ENCODE measurements at regions not wholly inside any gene's neighbourhood (a gene's known extent, or its start where the extent isn't known, plus 50 kb on each side); places are given as distances from the start of the nearest gene placed in this dataset.
"Not testable (repeated sequence)": the region's sequence is repeated elsewhere in the genome, so short reads cannot be mapped to it uniquely, and the experiment has no call there.

DNA sequence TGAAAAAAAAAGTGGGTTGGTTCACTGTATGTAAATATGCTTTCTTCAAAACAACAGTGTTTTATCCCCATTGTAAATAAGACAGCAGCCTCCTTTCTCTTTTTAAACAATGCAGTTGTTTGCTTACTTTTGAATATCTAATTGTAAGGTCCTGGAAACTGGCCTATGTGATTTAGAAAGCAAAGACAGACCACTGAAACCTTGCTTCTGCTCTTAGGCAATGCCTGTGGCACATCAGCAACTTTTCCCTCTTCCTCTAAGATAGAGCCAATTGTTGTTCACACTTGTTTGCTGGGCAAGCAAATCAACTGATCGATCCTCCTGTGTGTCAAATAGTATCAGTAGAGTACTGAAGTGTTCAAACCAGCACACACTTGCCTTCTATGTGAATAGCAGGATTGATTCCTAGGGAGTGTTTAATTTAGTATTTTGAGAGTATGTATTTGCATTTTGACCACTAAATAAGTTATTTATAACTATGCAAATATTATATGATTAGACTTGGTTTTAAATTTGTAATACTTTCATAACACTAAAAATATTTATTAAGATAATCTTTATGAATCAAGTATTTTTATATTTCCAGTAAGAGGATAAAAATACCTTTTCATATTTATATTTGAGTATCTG, 55.4 kb upstream of the GRPR start:
- no peaks in the 10 kb centered on the region for H3K27me3 ChIP-seq (ENCODE audit: insufficient read depth, low read length, poor library complexity)
- no CpG with 5 or more reads among the region's 1 CpG for WGBS (ENCODE audit: extremely low coverage, insufficient coverage, low lambda C conversion rate)
- H3K18ac ChIP-seq (ENCODE audit: low read length): no peak overlapping the region
- H3K56ac ChIP-seq (ENCODE audit: low read length): no peak overlapping the region
- no peak for DNase-seq
- no peak overlapping the region for H2BK120ac ChIP-seq (ENCODE audit: low read depth, low read length)
- no peak overlapping the region for H4K8ac ChIP-seq (ENCODE audit: low read depth, low read length)
- no peaks in the 10 kb centered on the region for H3K4me1 ChIP-seq (ENCODE audit: control insufficient read depth, low read depth, low read length)
- no peak overlapping the region for H2BK15ac ChIP-seq (replicated peaks; ENCODE audit: low read depth)
- no peaks in the 10 kb centered on the region for H3K79me2 ChIP-seq (ENCODE audit: control insufficient read depth, insufficient read depth, low read length)
- H2AK5ac ChIP-seq (ENCODE audit: low read length): no peak overlapping the region
- H3K27ac ChIP-seq (ENCODE audit: low read depth, low read length): no peak overlapping the region
- no peaks in the 10 kb centered on the region for H3K36me3 ChIP-seq (ENCODE audit: control insufficient read depth, insufficient read depth, low read length)
- no peak overlapping the region for H3K4me3 ChIP-seq (ENCODE audit: low read length)
- no peak overlapping the region for H3K4me2 ChIP-seq (ENCODE audit: low read length)
- H3K4ac ChIP-seq (ENCODE audit: low read depth, low read length): no peak overlapping the region
- H3K9ac ChIP-seq (ENCODE audit: low read length): no peak overlapping the region
- no peaks in the 10 kb centered on the region for H3K79me1 ChIP-seq (ENCODE audit: low read length)
- H3K23ac ChIP-seq (ENCODE audit: low read length): no peak overlapping the region
- H2BK5ac ChIP-seq (ENCODE audit: low read length): no peak overlapping the region
- H4K5ac ChIP-seq (ENCODE audit: low read length): no peak overlapping the region

DNA sequence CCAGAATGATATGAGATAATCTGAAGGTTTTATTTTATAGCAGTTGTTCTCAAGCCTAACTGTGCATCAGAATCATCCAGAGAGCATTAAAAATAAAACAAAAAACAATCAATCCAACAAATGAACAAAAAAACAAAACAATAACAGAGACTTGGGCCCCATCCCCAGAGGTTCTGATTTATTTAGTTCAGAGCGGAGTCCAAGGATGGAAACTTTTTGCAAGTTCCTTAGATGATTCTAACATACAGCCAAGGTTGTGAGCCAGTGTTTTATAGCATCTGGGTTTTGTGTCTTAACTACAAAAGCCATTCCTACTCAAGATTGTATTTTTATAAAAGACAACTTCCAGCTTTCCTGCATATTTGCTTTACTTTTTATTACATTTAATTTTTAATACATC, 59.4 kb upstream of the GRPR start:
- no peaks in the 10 kb centered on the region for H3K36me3 ChIP-seq (ENCODE audit: control insufficient read depth, insufficient read depth, low read length)
- H2BK15ac ChIP-seq (replicated peaks; ENCODE audit: low read depth): no peak overlapping the region
- DNase-seq: no peak
- no peaks in the 10 kb centered on the region for H3K4me1 ChIP-seq (ENCODE audit: control insufficient read depth, low read depth, low read length)
- H3K9ac ChIP-seq (ENCODE audit: low read length): no peak overlapping the region
- H3K23ac ChIP-seq (ENCODE audit: low read length): no peak overlapping the region
- no peak overlapping the region for H4K8ac ChIP-seq (ENCODE audit: low read depth, low read length)
- no peak overlapping the region for H3K4me3 ChIP-seq (ENCODE audit: low read length)
- H3K79me1 ChIP-seq (ENCODE audit: low read length): no peaks in the 10 kb centered on the region
- no peaks in the 10 kb centered on the region for H3K79me2 ChIP-seq (ENCODE audit: control insufficient read depth, insufficient read depth, low read length)
- H3K18ac ChIP-seq (ENCODE audit: low read length): no peak overlapping the region
- H3K27ac ChIP-seq (ENCODE audit: low read depth, low read length): no peak overlapping the region
- no peak overlapping the region for H3K4me2 ChIP-seq (ENCODE audit: low read length)
- WGBS (ENCODE audit: extremely low coverage, insufficient coverage, low lambda C conversion rate): no CpG with 5 or more reads among the region's 1 CpG
- no peak overlapping the region for H2AK5ac ChIP-seq (ENCODE audit: low read length)
- no peak overlapping the region for H2BK5ac ChIP-seq (ENCODE audit: low read length)
- no peak overlapping the region for H3K4ac ChIP-seq (ENCODE audit: low read depth, low read length)
- no peak overlapping the region for H4K5ac ChIP-seq (ENCODE audit: low read length)
- H3K27me3 ChIP-seq (ENCODE audit: insufficient read depth, low read length, poor library complexity): no peaks in the 10 kb centered on the region
- no peak overlapping the region for H3K56ac ChIP-seq (ENCODE audit: low read length)
- H2BK120ac ChIP-seq (ENCODE audit: low read depth, low read length): no peak overlapping the region

DNA sequence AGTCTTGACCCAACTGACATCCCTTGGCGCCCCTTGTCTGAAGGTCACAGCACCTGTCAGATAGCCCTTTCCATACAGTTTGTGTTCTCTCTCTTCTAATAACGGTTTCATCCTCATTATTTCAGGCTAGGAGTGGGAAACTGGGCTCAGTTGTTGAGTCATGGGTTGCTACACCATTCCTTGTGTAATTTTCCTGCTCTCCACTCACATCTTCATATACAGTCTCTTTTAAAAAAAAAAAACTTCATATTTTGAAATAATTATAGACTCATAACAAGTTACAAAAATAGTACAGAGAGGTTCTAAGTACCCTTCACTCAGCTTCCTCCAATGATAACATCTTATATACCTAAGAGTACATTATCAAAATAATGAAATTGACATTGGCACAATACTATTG, 60.2 kb upstream of the GRPR start:
- Histone ChIP-seq H3K4me3 (ENCODE audit: low read length) (no peak overlapping the region), H4K8ac (ENCODE audit: low read depth, low read length) (no peak overlapping the region), H3K27ac (ENCODE audit: low read depth, low read length) (no peak overlapping the region), H2AK5ac (ENCODE audit: low read length) (no peak overlapping the region), H3K27me3 (ENCODE audit: insufficient read depth, low read length, poor library complexity) (no peaks in the 10 kb centered on the region), H3K18ac (ENCODE audit: low read length) (no peak overlapping the region), H3K4ac (ENCODE audit: low read depth, low read length) (no peak overlapping the region), H3K23ac (ENCODE audit: low read length) (no peak overlapping the region), H3K9ac (ENCODE audit: low read length) (no peak overlapping the region), H3K36me3 (ENCODE audit: control insufficient read depth, insufficient read depth, low read length) (no peaks in the 10 kb centered on the region), H4K5ac (ENCODE audit: low read length) (no peak overlapping the region), H2BK15ac (replicated peaks; ENCODE audit: low read depth) (no peak overlapping the region), H2BK120ac (ENCODE audit: low read depth, low read length) (no peak overlapping the region), H3K4me2 (ENCODE audit: low read length) (no peak overlapping the region), H2BK5ac (ENCODE audit: low read length) (no peak overlapping the region), H3K79me1 (ENCODE audit: low read length) (no peaks in the 10 kb centered on the region), H3K56ac (ENCODE audit: low read length) (no peak overlapping the region), H3K4me1 (ENCODE audit: control insufficient read depth, low read depth, low read length) (no peaks in the 10 kb centered on the region), H3K79me2 (ENCODE audit: control insufficient read depth, insufficient read depth, low read length) (no peaks in the 10 kb centered on the region)
- DNase-seq: no peak
- no CpG with 5 or more reads among the region's 2 CpGs for WGBS (ENCODE audit: extremely low coverage, insufficient coverage, low lambda C conversion rate)

DNA sequence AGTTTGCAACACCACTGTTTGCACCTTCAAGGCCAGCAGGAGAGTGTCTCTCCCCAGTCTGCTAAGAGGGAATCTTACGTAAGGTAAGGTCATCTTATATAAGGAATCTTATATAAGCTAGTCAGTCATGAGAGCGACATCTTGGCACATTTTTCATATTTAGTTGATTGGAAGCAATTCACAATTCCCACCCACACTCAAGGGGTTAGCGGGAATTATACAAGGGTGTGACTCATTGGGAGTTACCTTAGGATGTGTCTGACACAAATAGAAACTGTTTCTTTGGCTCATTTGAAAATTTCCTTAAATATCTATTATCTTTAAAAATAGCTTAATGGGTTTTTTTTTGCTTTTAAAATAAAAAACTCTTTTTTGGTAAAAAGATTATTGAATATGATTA, 62.1 kb upstream of the GRPR start:
- no peak overlapping the region for H3K18ac ChIP-seq (ENCODE audit: low read length)
- H4K5ac ChIP-seq (ENCODE audit: low read length): no peak overlapping the region
- H2BK120ac ChIP-seq (ENCODE audit: low read depth, low read length): no peak overlapping the region
- no peak overlapping the region for H2BK15ac ChIP-seq (replicated peaks; ENCODE audit: low read depth)
- H3K4me2 ChIP-seq (ENCODE audit: low read length): no peak overlapping the region
- WGBS (ENCODE audit: extremely low coverage, insufficient coverage, low lambda C conversion rate): no CpG with 5 or more reads among the region's 3 CpGs
- H2BK5ac ChIP-seq (ENCODE audit: low read length): no peak overlapping the region
- no peaks in the 10 kb centered on the region for H3K27me3 ChIP-seq (ENCODE audit: insufficient read depth, low read length, poor library complexity)
- no peak overlapping the region for H3K9ac ChIP-seq (ENCODE audit: low read length)
- H3K4me3 ChIP-seq (ENCODE audit: low read length): no peak overlapping the region
- no peak overlapping the region for H4K8ac ChIP-seq (ENCODE audit: low read depth, low read length)
- H3K23ac ChIP-seq (ENCODE audit: low read length): no peak overlapping the region
- H3K36me3 ChIP-seq (ENCODE audit: control insufficient read depth, insufficient read depth, low read length): no peaks in the 10 kb centered on the region
- H3K4ac ChIP-seq (ENCODE audit: low read depth, low read length): no peak overlapping the region
- H3K4me1 ChIP-seq (ENCODE audit: control insufficient read depth, low read depth, low read length): no peaks in the 10 kb centered on the region
- no peak overlapping the region for H3K27ac ChIP-seq (ENCODE audit: low read depth, low read length)
- no peaks in the 10 kb centered on the region for H3K79me1 ChIP-seq (ENCODE audit: low read length)
- H3K79me2 ChIP-seq (ENCODE audit: control insufficient read depth, insufficient read depth, low read length): no peaks in the 10 kb centered on the region
- H2AK5ac ChIP-seq (ENCODE audit: low read length): no peak overlapping the region
- DNase-seq: no peak
- H3K56ac ChIP-seq (ENCODE audit: low read length): no peak overlapping the region

DNA sequence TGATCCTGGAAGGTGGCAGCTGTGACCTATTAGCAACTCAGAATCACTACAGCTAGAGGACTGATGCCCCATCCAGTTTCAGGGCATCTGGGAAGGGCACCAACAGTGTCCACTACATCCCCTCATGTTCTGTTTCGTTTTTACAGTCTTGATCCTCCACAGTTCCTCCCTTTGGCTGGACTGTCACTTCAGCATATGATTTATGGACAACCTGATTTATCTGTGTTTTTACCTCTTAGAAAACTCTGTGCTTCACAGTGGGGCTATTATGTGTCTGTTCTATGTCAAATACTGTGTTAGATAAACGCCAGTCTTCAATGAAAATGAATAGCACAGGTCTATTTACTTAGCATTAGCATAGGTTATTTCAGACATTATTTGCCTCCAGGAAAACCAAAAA, 63.1 kb upstream of the GRPR start:
- H3K4me1 ChIP-seq (ENCODE audit: control insufficient read depth, low read depth, low read length): no peaks in the 10 kb centered on the region
- no peak overlapping the region for H2AK5ac ChIP-seq (ENCODE audit: low read length)
- no peak overlapping the region for H3K9ac ChIP-seq (ENCODE audit: low read length)
- no peak overlapping the region for H3K27ac ChIP-seq (ENCODE audit: low read depth, low read length)
- H3K36me3 ChIP-seq (ENCODE audit: control insufficient read depth, insufficient read depth, low read length): no peaks in the 10 kb centered on the region
- WGBS (ENCODE audit: extremely low coverage, insufficient coverage, low lambda C conversion rate): no CpG with 5 or more reads among the region's 2 CpGs
- no peak overlapping the region for H3K4ac ChIP-seq (ENCODE audit: low read depth, low read length)
- H3K56ac ChIP-seq (ENCODE audit: low read length): no peak overlapping the region
- no peak overlapping the region for H2BK5ac ChIP-seq (ENCODE audit: low read length)
- no peaks in the 10 kb centered on the region for H3K27me3 ChIP-seq (ENCODE audit: insufficient read depth, low read length, poor library complexity)
- H3K23ac ChIP-seq (ENCODE audit: low read length): no peak overlapping the region
- no peaks in the 10 kb centered on the region for H3K79me1 ChIP-seq (ENCODE audit: low read length)
- no peak for DNase-seq
- no peak overlapping the region for H4K5ac ChIP-seq (ENCODE audit: low read length)
- H3K4me2 ChIP-seq (ENCODE audit: low read length): no peak overlapping the region
- H2BK120ac ChIP-seq (ENCODE audit: low read depth, low read length): no peak overlapping the region
- no peak overlapping the region for H3K18ac ChIP-seq (ENCODE audit: low read length)
- no peak overlapping the region for H4K8ac ChIP-seq (ENCODE audit: low read depth, low read length)
- H2BK15ac ChIP-seq (replicated peaks; ENCODE audit: low read depth): no peak overlapping the region
- H3K4me3 ChIP-seq (ENCODE audit: low read length): no peak overlapping the region
- no peaks in the 10 kb centered on the region for H3K79me2 ChIP-seq (ENCODE audit: control insufficient read depth, insufficient read depth, low read length)

DNA sequence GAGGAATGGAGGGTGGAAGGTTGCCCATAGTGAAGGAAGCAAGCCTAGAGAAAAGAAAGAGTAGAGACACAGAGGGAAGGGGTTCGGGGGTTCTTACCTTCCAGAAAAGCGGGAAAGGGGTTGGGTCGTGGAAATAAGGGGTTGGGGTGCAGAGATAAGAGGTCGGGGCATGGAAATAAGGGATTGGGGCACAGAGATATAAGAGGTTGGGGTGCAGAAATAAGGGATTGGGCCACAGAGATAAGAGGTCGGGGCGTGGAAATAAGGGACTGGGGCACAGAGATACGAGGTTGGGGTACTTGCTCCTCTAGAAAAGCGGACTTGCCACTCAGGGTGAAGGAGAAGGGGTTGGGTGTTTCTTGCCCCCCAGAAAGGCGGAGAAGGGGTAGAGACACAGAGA, 74.2 kb upstream of the GRPR start:
- H2BK5ac ChIP-seq (ENCODE audit: low read length); H2AK5ac ChIP-seq (ENCODE audit: low read length); H4K5ac ChIP-seq (ENCODE audit: low read length); H3K4me2 ChIP-seq (ENCODE audit: low read length); H3K9ac ChIP-seq (ENCODE audit: low read length); H4K8ac ChIP-seq (ENCODE audit: low read depth, low read length); H2BK120ac ChIP-seq (ENCODE audit: low read depth, low read length); H3K56ac ChIP-seq (ENCODE audit: low read length); DNase-seq; H3K79me1 ChIP-seq (ENCODE audit: low read length); H3K36me3 ChIP-seq (ENCODE audit: control insufficient read depth, insufficient read depth, low read length); H3K27ac ChIP-seq (ENCODE audit: low read depth, low read length); H3K23ac ChIP-seq (ENCODE audit: low read length); H3K18ac ChIP-seq (ENCODE audit: low read length); H3K27me3 ChIP-seq (ENCODE audit: insufficient read depth, low read length, poor library complexity); H3K4ac ChIP-seq (ENCODE audit: low read depth, low read length); H3K79me2 ChIP-seq (ENCODE audit: control insufficient read depth, insufficient read depth, low read length); H2BK15ac ChIP-seq (replicated peaks; ENCODE audit: low read depth); H3K4me1 ChIP-seq (ENCODE audit: control insufficient read depth, low read depth, low read length); H3K4me3 ChIP-seq (ENCODE audit: low read length): not testable (repeated sequence)
- no CpG with 5 or more reads among the region's 9 CpGs for WGBS (ENCODE audit: extremely low coverage, insufficient coverage, low lambda C conversion rate)

Data from mesendoderm (in vitro differentiated cells).